NB4 (cell line): ENCODE measurements at regions not wholly inside any gene's neighbourhood (a gene's known extent, or its start where the extent isn't known, plus 50 kb on each side); places are given as distances from the start of the nearest gene placed in this dataset.

Experiments
- MYC ChIP-seq: IDR thresholded peaks from 2 replicates; pipeline ENCODE4 v1.6.1; 2011; ENCODE audit warnings: low read depth, low read length
- POLR2A ChIP-seq: IDR thresholded peaks from 2 replicates; pipeline ENCODE4 v1.6.1; 2011; ENCODE audit warnings: mild to moderate bottlenecking; ENCODE audit not compliant: insufficient read length; ENCODE audit errors: extremely low read depth
- TF ChIP-seq, protein P1 (sequence below): IDR thresholded peaks from one replicate; pipeline ENCODE4 v1.5.1; 2012; ENCODE audit warnings: low read depth, low read length
- TF ChIP-seq, protein P2 (sequence below): IDR thresholded peaks from 2 replicates; pipeline ENCODE4 v1.6.1; 2011; ENCODE audit warnings: low read depth, low read length

DNA sequence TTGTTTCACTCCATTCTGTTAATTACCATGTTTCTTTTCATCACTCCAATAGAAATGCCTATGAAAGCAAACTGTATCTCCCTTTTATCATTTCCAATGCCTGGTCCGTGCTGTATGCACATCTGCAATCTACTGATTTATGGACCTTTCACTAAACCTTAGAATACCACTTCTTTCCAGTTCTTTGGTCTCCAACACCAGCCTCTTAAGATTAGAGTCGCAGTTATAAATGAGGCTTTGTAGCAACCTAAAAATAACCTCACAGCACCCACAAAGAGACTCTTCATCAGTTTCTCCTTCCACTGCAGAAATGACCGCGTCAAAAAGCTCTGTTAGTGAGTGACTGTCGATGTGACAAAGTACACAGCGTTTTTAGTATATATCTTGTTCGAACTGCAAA, 282.6 kb downstream of the ADGRA3 start:
- TF ChIP-seq, protein P1, sequence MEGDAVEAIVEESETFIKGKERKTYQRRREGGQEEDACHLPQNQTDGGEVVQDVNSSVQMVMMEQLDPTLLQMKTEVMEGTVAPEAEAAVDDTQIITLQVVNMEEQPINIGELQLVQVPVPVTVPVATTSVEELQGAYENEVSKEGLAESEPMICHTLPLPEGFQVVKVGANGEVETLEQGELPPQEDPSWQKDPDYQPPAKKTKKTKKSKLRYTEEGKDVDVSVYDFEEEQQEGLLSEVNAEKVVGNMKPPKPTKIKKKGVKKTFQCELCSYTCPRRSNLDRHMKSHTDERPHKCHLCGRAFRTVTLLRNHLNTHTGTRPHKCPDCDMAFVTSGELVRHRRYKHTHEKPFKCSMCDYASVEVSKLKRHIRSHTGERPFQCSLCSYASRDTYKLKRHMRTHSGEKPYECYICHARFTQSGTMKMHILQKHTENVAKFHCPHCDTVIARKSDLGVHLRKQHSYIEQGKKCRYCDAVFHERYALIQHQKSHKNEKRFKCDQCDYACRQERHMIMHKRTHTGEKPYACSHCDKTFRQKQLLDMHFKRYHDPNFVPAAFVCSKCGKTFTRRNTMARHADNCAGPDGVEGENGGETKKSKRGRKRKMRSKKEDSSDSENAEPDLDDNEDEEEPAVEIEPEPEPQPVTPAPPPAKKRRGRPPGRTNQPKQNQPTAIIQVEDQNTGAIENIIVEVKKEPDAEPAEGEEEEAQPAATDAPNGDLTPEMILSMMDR = no peak
- TF ChIP-seq POLR2A = no peak
- TF ChIP-seq, protein P2, sequence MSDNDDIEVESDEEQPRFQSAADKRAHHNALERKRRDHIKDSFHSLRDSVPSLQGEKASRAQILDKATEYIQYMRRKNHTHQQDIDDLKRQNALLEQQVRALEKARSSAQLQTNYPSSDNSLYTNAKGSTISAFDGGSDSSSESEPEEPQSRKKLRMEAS = no peak
- TF ChIP-seq MYC = no peak
